Spleen (tissue), 7 donors: ENCODE measurements at regions not wholly inside any gene's neighbourhood (a gene's known extent, or its start where the extent isn't known, plus 50 kb on each side); places are given as distances from the start of the nearest gene placed in this dataset.

Source experiments
- CTCF ChIP-seq, 11 experiments: fragments of 200-600 bp in 7 of 11; fragments of 450-650 bp in 4 of 11; sonication (generic) in 4 of 11; IDR thresholded peaks in 8 of 11; conservative IDR thresholded peaks in 3 of 11; 1 replicate in 7 of 11; 2 replicates in 4 of 11; pipeline versions ENCODE4 v1.4.0 to v1.8.0; 2016 to 2021; ENCODE audit warnings: antibody characterized with exemption in 11 of 11, inconsistent platforms in 4 of 11, mild to moderate bottlenecking in 1 of 11
- POLR2A ChIP-seq, 3 donors: fragments of 450-650 bp; IDR thresholded peaks; one replicate each; pipeline ENCODE4 v1.5.1; 2017; ENCODE audit warnings: antibody characterized with exemption in 3 of 3, mild to moderate bottlenecking in 1 of 3
- POLR2AphosphoS5 ChIP-seq, 3 donors: sonication (generic); formaldehyde crosslinking; IDR thresholded peaks; one replicate each; pipeline ENCODE4 v1.5.1; 2017; ENCODE audit warnings: antibody characterized with exemption in 3 of 3
- donor health status: DM: no; HTN: no; CAD: no; lungs with moderate emphysema.
- donor health status: DM: no; HTN: no; CAD: no.
- donor health status: DM: no; HTN: no; CAD: no.

GRCh38 chr11:105332171-105332570 is 192.6 kb upstream of the CARD18 start:
- no peak for TF ChIP-seq POLR2AphosphoS5 (IDR thresholded peaks at IDR 0.05)
- no peak for TF ChIP-seq POLR2A (IDR thresholded peaks at IDR 0.05)
- no peak for TF ChIP-seq CTCF (IDR thresholded peaks at IDR 0.05 in 8 of 11, conservative IDR thresholded peaks at IDR 0.05 in 3 of 11)
